ENCODE measurements at regions not wholly inside any gene's neighbourhood (a gene's known extent, or its start where the extent isn't known, plus 50 kb on each side); places are given as distances from the start of the nearest gene placed in this dataset.

GRCh38 chr13:73141292-73141771 is 82.5 kb downstream of the KLF5 start:
- no peaks in the 10 kb centered on the region for H3K9me3 Mint-ChIP-seq (ENCODE audit: low read depth)
- ChIA-PET CTCF (interaction anchor here (0.6 to 0.7 kb wide), 2 partner anchors 81 to 88 kb away, joined by 3 read pairs; no protein-coding TSS in a partner anchor), POLR2A (no interaction called here)
- no peaks in the 10 kb centered on the region for H3K4me1 Mint-ChIP-seq
- intact Hi-C loops (cut with DNase I, micrococcal nuclease) = no loop called here
- H3K4me3 Mint-ChIP-seq = no peak overlapping the region
- ATAC-seq = no peak
- no peak overlapping the region for H3K27ac Mint-ChIP-seq
- no peaks in the 10 kb centered on the region for H3K27me3 Mint-ChIP-seq
- no peaks in the 10 kb centered on the region for H3K36me3 Mint-ChIP-seq (ENCODE audit: low read depth)
- no peak for DNase-seq

GRCh38 chr13:73140801-73141200 is 82.0 kb downstream of the KLF5 start:
- DNase-seq (no peak), ATAC-seq (no peak)
- ChIA-PET CTCF (interaction anchor here (0.6 to 0.7 kb wide), 2 partner anchors 81 to 87 kb away, joined by 3 read pairs; no protein-coding TSS in a partner anchor), POLR2A (no interaction called here)
- Mint-ChIP-seq H3K4me3 (no peak overlapping the region), H3K27me3 (no peaks in the 10 kb centered on the region), H3K36me3 (ENCODE audit: low read depth) (no peaks in the 10 kb centered on the region), H3K4me1 (no peaks in the 10 kb centered on the region), H3K27ac (no peak overlapping the region), H3K9me3 (ENCODE audit: low read depth) (no peaks in the 10 kb centered on the region)
- intact Hi-C loops (cut with DNase I, micrococcal nuclease) = no loop called here

DNA sequence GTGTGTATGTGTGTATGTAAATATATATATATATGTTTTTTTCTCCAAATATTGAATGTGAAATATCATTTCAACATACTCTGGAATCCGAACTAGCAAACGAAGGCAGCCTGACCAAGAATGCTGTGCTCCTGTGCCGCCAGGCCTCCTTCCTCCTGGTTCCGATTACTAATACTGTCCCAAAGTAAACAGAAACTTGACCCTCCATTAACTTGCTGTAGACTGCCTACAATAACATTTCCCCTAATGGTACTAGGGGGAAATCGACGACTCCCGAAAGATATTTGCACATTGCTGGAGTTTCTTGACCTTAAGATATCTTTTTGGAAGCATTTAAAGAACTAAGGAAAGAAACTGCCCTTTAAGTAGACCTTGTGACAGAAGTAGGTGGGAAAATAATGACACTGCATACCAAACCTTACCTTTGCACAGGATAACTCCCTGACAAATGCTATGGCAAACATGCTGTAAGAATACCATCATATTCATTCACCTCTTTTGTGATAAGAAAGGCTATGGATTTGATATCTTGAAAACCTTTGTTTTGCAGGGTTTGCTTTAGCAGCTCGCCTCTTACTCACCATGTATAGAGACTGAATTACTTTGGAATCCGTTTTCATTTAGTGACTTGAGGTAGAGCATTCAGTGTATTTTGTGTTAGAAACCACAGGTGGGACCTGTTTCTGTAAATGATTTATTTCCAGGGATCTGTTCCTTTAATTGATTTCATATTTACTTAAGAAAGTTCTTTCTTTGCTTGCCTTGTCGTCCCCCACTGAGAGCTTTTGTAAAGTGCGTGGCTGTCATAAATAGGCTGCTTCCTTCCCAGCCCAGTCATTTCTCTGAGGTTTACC is 80.1 kb downstream of the KLF5 start:
- no peaks in the 10 kb centered on the region for H3K36me3 Mint-ChIP-seq (ENCODE audit: low read depth)

DNA sequence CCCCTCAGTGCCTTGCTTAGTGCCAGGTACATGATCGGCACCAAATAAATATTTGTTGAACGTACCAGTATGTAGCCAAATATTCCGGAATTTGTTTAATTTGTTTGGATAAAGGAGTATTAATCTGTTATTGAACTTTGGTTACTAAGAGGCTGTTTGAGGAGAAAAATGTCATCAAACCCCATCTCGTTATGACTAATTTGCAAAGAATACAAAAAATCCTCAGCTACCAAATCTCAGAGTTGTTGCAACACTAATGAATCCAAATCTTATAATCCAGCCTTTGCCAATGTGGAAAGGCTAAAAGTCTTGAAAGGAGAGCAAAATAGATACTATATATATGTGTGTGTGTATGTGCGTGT is 79.5 kb downstream of the KLF5 start:
- no peak for DNase-seq
- no peak for ATAC-seq
- peaks cover 4% of the 10 kb centered on the region for H3K9me3 Mint-ChIP-seq (ENCODE audit: low read depth)
- ChIA-PET CTCF (no interaction called here), POLR2A (no interaction called here)
- H3K36me3 Mint-ChIP-seq (ENCODE audit: low read depth) = no peaks in the 10 kb centered on the region
- H3K27ac Mint-ChIP-seq = no peak overlapping the region
- no peaks in the 10 kb centered on the region for H3K27me3 Mint-ChIP-seq
- no peak overlapping the region for H3K4me3 Mint-ChIP-seq
- intact Hi-C loops (cut with DNase I, micrococcal nuclease) = no loop called here
- H3K4me1 Mint-ChIP-seq = no peaks in the 10 kb centered on the region

More for the DNA sequence above, 80.1 kb downstream of the KLF5 start:
- ChIA-PET CTCF (interaction anchor here (0.6 kb wide), 1 partner anchor 545 kb away, joined by 3 read pairs; no protein-coding TSS in a partner anchor), POLR2A (no interaction called here)
- intact Hi-C loops (cut with DNase I, micrococcal nuclease) = no loop called here
- Mint-ChIP-seq H3K4me3 (no peak overlapping the region), H3K4me1 (no peaks in the 10 kb centered on the region), H3K9me3 (ENCODE audit: low read depth) (peaks cover 4% of the 10 kb centered on the region), H3K27ac (no peak overlapping the region), H3K27me3 (no peaks in the 10 kb centered on the region)
- DNase-seq (no peak), ATAC-seq (no peak)

- DNase-seq (no peak), ATAC-seq (no peak)
Measured at GRCh38 chr13:73136776-73137175, 78.0 kb downstream of the KLF5 start.

DNA sequence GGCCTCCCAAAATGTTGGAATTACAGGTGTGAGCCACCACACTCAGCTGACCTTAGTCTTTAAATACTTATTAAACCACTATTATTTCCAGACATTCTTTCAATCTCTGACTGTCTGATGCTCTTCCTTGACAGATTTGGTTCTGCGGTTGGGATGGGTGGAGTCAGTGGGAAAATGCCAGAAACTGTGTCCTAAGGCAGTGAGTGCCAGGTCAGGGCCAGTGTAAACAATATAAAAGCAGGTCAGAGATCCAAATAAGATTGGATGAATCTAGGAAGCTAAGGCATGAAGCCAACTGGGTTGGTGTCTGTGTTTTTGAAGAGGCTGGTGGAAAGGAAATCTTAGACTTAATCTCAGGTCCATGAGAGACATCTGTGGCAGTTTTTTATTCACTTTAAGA is 74.7 kb downstream of the KLF5 start:
- ATAC-seq = no peak
- no peak for DNase-seq
- intact Hi-C loops (cut with DNase I, micrococcal nuclease) = no loop called here
- Mint-ChIP-seq H3K4me1 (peaks cover 3% of the 10 kb centered on the region), H3K36me3 (ENCODE audit: low read depth) (no peaks in the 10 kb centered on the region), H3K4me3 (no peak overlapping the region), H3K9me3 (ENCODE audit: low read depth) (peaks cover 4% of the 10 kb centered on the region), H3K27me3 (peaks cover 6% of the 10 kb centered on the region), H3K27ac (no peak overlapping the region)
- POLR2A ChIA-PET = no interaction called here
- CTCF ChIA-PET = interaction anchor here (0.7 kb wide), 1 partner anchor 77 kb away, joined by 4 read pairs; no protein-coding TSS in a partner anchor

More at GRCh38 chr13:73136776-73137175, 78.0 kb downstream of the KLF5 start:
- Mint-ChIP-seq H3K36me3 (ENCODE audit: low read depth) (no peaks in the 10 kb centered on the region), H3K4me1 (no peaks in the 10 kb centered on the region), H3K27me3 (peaks cover 4% of the 10 kb centered on the region), H3K27ac (no peak overlapping the region), H3K9me3 (ENCODE audit: low read depth) (peaks cover 4% of the 10 kb centered on the region), H3K4me3 (no peak overlapping the region)
- intact Hi-C loops (cut with DNase I, micrococcal nuclease) = no loop called here
- ChIA-PET CTCF (no interaction called here), POLR2A (no interaction called here)

DNA sequence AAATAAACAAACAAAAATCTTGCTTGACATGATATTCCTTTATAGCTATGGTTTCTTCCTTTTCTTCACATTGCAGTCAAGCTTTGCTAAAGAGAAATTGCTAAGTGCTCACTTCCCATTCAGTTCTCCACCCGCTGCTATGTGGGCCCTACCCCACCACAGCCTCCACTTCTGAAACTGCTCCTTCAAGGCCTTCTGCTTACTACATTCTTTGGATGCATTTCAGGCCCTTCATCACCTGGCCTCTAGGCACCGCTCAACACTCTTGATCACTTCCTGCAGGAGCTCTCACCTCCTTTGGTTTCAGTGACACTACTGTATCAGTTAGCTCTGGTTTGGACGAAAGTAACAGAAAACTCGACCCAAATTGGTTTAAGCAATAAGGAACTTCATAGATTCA is 72.4 kb downstream of the KLF5 start:
- ATAC-seq (no peak), DNase-seq (no peak)
- ChIA-PET CTCF (interaction anchor here (0.8 kb wide), 1 partner anchor 1442 kb away, joined by 3 read pairs; no protein-coding TSS in a partner anchor), POLR2A (no interaction called here)
- Mint-ChIP-seq H3K4me3 (no peak overlapping the region), H3K27ac (no peak overlapping the region), H3K9me3 (ENCODE audit: low read depth) (peaks cover 4% of the 10 kb centered on the region), H3K36me3 (ENCODE audit: low read depth) (no peaks in the 10 kb centered on the region), H3K27me3 (peaks cover 6% of the 10 kb centered on the region), H3K4me1 (peaks cover 3% of the 10 kb centered on the region)
- intact Hi-C loops (cut with DNase I, micrococcal nuclease) = no loop called here

DNA sequence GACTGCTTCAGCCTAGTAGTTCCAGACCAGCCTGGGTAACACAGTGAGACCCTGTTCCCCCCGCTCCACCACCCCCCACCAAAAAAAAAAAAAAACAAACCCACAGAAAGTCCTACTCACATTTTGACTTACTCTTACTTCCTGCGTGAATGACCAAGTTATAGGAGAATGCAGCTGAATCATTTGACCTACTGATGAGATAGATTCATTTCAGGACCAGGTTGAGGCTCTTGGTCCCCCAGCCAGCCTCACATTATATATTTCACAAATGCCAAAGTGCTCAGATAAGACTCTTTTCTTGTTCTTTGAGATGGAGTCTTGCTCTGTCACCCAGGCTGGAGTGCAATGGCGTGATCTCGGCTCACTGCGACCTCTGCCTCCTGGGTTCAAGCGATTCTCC is 70.2 kb downstream of the KLF5 start:
- CTCF ChIA-PET = no interaction called here
- POLR2A ChIA-PET = no interaction called here
- no peak for ATAC-seq
- DNase-seq = no peak
- H3K4me1 Mint-ChIP-seq = peaks cover 3% of the 10 kb centered on the region
- no peak overlapping the region for H3K4me3 Mint-ChIP-seq
- intact Hi-C loops (cut with DNase I, micrococcal nuclease) = no loop called here
- H3K27me3 Mint-ChIP-seq = peaks cover 6% of the 10 kb centered on the region
- H3K36me3 Mint-ChIP-seq (ENCODE audit: low read depth) = no peaks in the 10 kb centered on the region
- H3K27ac Mint-ChIP-seq = no peak overlapping the region
- no peaks in the 10 kb centered on the region for H3K9me3 Mint-ChIP-seq (ENCODE audit: low read depth)
